DND-41 (cell line): ENCODE measurements at regions not wholly inside any gene's neighbourhood (a gene's known extent, or its start where the extent isn't known, plus 50 kb on each side); places are given as distances from the start of the nearest gene placed in this dataset.

ENCODE experiments used
- EZH2 ChIP-seq: IDR thresholded peaks from 3 replicates; pipeline ENCODE4 v1.6.1; 2012; ENCODE audit warnings: borderline replicate concordance, low read depth, mild to moderate bottlenecking, moderate library complexity, low read length, inconsistent platforms; ENCODE audit not compliant: severe bottlenecking
- TF ChIP-seq, protein P1 (sequence below): IDR thresholded peaks from 2 replicates; pipeline ENCODE4 v1.5.1; 2012; ENCODE audit warnings: borderline replicate concordance, low read length, moderate library complexity, mild to moderate bottlenecking; ENCODE audit not compliant: poor library complexity, severe bottlenecking; ENCODE audit errors: extremely low read depth

DNA sequence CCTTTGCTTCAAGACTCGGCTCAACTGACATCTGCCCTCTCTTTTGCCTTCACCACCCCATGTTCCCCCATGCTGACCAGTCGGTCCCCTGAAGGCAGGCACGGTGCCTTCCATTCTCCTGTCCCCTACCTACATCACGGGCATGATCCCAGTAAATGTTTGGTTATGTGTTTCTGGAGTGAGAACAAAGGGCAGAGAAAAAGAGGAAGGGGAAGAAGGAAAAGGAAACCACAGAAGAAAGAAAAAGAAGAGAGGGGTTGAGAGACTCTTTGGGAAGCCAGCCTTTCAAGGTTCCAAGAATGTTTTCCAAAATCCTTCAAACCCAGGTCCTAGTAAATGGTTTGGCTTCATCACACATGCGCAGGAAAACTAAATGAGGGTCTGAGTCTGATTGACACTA lies 84.9 kb downstream of the CDC7 start:
- TF ChIP-seq, protein P1, sequence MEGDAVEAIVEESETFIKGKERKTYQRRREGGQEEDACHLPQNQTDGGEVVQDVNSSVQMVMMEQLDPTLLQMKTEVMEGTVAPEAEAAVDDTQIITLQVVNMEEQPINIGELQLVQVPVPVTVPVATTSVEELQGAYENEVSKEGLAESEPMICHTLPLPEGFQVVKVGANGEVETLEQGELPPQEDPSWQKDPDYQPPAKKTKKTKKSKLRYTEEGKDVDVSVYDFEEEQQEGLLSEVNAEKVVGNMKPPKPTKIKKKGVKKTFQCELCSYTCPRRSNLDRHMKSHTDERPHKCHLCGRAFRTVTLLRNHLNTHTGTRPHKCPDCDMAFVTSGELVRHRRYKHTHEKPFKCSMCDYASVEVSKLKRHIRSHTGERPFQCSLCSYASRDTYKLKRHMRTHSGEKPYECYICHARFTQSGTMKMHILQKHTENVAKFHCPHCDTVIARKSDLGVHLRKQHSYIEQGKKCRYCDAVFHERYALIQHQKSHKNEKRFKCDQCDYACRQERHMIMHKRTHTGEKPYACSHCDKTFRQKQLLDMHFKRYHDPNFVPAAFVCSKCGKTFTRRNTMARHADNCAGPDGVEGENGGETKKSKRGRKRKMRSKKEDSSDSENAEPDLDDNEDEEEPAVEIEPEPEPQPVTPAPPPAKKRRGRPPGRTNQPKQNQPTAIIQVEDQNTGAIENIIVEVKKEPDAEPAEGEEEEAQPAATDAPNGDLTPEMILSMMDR, result no peak
- TF ChIP-seq EZH2, result no peak
